GM10248 (cell line): ENCODE measurements at regions not wholly inside any gene's neighbourhood (a gene's known extent, or its start where the extent isn't known, plus 50 kb on each side); places are given as distances from the start of the nearest gene placed in this dataset.
A peak's percentile ranks its signal among the peaks of the same experiment; 100 is the strongest.

ENCODE experiments used
- CTCF ChIA-PET: fragments of 300-600 bp; sonication (Branson Sonifier 250); formaldehyde crosslinking; extraction: SDS; loops from one replicate; lab custom pipeline; 2021; ENCODE audit warnings: antibody characterized with exemption; lab: Yijun Ruan, JAX
- POLR2A ChIA-PET: fragments of 350-650 bp; sonication (Branson Sonifier 250); formaldehyde crosslinking; extraction: SDS; loops from one replicate; lab custom pipeline; 2020; ENCODE audit warnings: antibody characterized with exemption; lab: Yijun Ruan, JAX
- DNase-seq: peaks from one replicate; pipeline ENCODE4 v3.0.0; 2012; ENCODE audit errors: extremely low spot score
- CTCF ChIP-seq: IDR thresholded peaks from 2 replicates; pipeline ENCODE4 v1.5.1; 2012; ENCODE audit warnings: mild to moderate bottlenecking, low read depth; ENCODE audit errors: extremely low read depth, missing control alignments, control extremely low read depth

- ChIA-PET CTCF (interaction anchor here (1.1 to 2.2 kb wide), 3 partner anchors 11 to 48 kb away, joined by 3 to 10 read pairs (median 3); no protein-coding TSS in a partner anchor), POLR2A (no interaction called here)
- no peak for TF ChIP-seq CTCF
- DNase-seq, result no peak
Observed at GRCh38 chr2:60629801-60630385, 76.4 kb upstream of the BCL11A start.

GRCh38 chr2:60633615-60634014 lies 80.2 kb upstream of the BCL11A start:
- ChIA-PET CTCF (interaction anchor here (3.3 kb wide), 1 partner anchor 11 kb away, joined by 20 read pairs; no protein-coding TSS in a partner anchor), POLR2A (no interaction called here)
- no peak for TF ChIP-seq CTCF
- DNase-seq, result no peak

GRCh38 chr2:60634438-60634837 lies 81.0 kb upstream of the BCL11A start:
- ChIA-PET POLR2A (no interaction called here), CTCF (interaction anchor here (0.7 to 3.3 kb wide), 3 partner anchors 11 to 42 kb away, joined by 3 to 20 read pairs (median 3); no protein-coding TSS in a partner anchor)
- TF ChIP-seq CTCF, result no peak
- DNase-seq, result no peak

GRCh38 chr2:60641811-60642788 lies 88.6 kb upstream of the BCL11A start:
- peak; percentile 72 for TF ChIP-seq CTCF
- POLR2A ChIA-PET, result no interaction called here
- peak; percentile 46 for DNase-seq
- CTCF ChIA-PET, result interaction anchor here (0.6 to 5.0 kb wide), 17 partner anchors 8 to 76 kb away, joined by 3 to 20 read pairs (median 5); no protein-coding TSS in a partner anchor

- POLR2A ChIA-PET, result no interaction called here
- no peak for TF ChIP-seq CTCF
- CTCF ChIA-PET, result interaction anchor here (1.0 to 5.0 kb wide), 12 partner anchors 9 to 355 kb away, joined by 3 to 20 read pairs (median 4); no protein-coding TSS in a partner anchor
- no peak for DNase-seq
Observed at GRCh38 chr2:60643747-60644146, 90.3 kb upstream of the BCL11A start.

- CTCF ChIA-PET, result interaction anchor here (1.0 to 5.0 kb wide), 4 partner anchors 11 to 84 kb away, joined by 3 to 20 read pairs (median 4); no protein-coding TSS in a partner anchor
- no peak for DNase-seq
- TF ChIP-seq CTCF, result no peak
- POLR2A ChIA-PET, result no interaction called here
Observed at GRCh38 chr2:60644951-60645350, 91.5 kb upstream of the BCL11A start.
